Fibroblast of skin of back (primary cell): ENCODE measurements at regions not wholly inside any gene's neighbourhood (a gene's known extent, or its start where the extent isn't known, plus 50 kb on each side); places are given as distances from the start of the nearest gene placed in this dataset.

Source experiments
- DNase-seq: peaks from one replicate; pipeline ENCODE4 v3.0.0-alpha.2; 2013

DNA sequence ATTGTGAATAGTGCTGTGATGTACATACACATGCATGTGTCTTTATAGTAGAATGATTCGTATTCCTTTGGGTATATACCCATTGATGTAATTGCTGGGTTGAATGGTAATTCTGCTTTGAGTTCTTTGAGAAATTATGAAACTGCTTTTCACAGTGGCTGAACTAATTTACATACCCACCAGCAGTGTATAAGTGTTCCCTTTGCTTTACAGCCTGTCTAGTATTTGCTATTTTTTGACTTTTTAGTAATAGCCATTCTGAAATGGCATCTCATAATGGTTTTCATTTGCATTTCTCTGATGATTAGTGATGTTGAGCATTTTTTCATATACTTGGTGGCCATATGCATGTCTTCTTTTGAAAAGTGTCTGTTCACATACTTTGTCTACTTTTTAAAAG is 54.5 kb upstream of the FAM78B start:
- DNase-seq, result no peak

DNA sequence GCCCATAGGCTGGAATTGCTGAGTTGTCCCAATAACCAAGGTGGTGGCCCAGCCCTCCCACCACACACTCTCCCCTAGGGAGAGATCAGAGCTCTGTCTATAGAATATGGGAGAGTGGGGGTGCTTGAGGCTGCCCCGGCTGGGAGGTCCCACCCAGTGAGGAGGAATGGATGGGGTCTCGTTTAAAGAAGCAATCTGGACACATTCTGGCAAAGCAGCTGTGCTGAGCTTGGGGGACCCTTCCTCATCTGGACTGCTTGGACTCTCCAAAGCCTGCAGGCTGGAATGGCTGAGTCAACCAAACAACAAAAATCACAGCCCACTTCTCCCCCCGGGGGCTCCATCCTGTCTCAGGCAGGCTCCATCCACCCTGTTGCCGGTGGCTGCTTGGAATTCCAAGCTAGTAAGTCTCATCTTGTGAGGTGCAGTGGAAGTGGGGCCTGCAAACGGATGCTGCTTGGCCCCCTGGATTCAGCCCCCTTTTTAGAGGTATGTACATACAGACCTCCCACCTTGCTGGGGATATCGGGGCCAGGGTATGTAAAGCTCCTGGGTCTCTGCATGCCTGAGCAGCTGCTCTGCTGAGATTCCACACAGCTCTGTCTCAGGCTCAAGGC is 67.1 kb upstream of the FAM78B start:
- no peak for DNase-seq

DNA sequence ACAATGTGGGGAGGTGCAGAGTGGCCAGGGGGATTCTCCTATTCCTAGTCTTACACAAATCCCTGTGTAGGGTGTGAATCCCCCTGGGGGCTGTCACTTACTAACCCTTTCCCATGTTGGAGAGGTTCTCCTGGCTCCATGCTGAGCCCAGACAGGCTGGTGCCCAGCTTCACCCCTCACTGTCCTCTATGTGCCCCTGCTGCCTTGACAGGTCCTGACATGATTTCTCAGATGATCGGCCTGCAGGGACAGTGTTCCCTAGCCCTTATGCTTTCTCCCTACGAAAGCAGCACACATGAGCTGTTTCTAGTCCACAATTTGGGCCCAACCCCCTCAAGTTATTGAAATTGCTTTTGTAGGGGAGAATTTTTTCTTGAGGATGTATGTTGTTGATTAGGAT is 68.9 kb upstream of the FAM78B start:
- DNase-seq, result no peak

DNA sequence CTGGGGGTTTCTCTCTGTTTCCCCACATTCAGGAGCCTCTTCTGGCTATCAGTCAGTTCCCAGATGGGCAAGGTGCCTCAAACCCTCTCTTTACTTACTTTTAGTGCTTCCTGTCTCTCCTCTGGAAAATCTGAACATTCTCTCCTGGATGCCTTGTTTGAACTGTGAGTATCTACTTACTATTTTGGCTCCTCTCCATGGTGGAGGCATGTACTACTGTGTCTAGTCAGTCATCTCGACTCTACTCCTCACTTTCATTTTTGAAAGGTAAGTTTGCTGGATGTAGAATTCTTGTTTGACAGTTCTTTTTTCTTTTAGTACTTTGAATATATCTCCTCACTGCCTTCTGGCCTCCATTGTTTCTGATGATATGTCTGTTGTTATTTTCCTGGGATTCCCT is 70.9 kb upstream of the FAM78B start:
- DNase-seq, result no peak

DNA sequence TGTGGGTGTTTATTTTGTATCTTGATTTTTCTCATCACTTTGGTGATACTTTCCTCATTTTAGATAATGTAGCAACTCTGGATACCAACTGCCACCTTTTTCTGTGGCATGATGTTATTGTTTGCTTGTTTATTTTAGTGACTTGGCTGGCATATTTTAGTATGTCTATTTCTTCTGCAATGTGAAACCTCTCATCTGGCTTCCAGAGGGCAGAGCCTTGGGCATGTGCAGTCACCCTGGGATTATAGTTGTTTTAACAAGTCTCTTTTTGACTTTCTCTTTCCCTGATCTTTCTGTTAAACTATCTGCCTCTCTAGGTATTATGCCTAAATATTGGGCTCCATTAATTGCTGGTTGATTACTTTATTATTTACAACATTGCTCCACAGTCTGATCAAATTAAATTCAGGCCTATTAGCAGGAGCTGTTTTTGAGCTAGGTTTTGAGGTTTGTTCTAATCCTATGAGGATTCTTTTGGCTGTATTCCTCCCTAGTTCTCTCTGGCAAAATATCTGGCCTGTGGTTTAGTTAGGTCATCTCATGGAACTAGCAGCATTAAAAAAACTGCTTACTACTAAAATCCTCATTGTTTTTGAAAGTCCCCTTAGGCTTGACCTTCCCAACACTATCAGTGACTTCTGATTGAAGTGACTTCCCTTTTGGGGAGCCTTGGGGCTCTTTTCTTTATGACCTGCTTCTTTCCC is 86.4 kb upstream of the FAM78B start:
- no peak for DNase-seq

DNA sequence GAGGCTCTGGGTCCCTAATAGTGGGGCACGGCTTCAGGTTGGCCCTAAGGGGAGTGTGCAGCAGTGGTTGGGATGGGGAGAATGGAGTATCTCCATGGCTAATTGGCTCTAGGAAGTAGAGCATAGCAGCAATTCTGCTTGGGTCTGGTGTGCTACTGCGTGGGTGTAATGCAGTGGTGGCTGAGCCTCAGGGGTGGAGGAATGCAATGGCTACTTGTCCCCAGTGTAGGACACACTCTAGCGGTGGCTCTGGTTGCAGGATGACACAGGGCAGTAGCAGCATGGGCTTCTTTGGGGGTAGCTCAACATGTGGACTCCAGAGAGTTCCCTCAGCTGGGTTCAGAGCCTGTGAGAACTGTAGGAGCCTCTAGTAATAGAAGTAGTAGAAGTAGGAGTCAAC is 91.2 kb upstream of the FAM78B start:
- no peak for DNase-seq

DNA sequence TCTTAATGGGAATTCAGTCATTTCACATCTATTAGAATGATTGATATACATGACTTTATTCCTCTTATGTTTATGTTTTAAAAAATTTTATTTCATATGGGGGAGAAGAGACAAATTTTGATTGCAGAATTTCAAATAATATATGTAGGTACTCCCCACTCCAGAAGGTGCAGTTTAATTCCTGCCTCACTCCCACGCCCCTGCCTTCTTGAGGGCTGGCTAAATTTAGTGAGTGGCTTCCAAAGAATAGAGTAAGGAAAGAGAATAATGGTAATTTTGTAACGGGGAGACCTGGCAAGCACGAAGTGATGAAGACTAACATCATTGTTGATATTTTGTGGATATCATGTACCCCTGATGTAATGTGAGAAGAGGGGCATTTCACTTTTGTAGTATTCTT is 94.7 kb upstream of the FAM78B start:
- no peak for DNase-seq

DNA sequence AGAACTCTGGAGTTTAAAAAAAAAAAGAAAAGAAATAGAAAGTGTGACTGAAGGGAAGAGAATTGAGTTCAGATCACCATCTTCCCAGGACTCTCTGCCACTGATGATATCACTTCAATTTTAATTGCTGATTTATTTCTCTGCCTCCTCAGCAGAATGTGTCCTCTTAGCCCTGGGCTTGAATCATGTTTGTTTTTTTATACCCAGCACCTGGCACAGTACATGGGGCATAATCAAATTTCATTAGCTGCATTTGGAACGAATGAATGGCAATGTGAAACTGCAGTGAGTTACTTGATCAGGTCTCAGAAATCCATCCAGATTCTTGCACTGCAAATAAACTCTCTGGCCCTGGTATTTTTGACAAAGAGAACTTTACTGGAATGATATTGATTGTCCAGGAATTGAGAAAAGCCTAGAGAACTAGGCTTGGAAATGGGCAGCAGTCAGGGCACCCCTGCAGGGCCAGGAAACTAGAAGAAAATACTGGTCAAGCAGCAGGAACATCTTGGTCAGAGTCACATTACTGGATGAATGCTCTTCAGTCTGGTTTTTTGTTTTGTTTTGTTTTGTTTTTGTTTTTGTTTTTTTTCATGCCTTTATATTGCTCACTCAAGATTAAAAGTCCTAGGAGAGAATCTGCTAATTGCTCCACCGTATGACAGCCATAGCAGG is 103.8 kb upstream of the FAM78B start:
- no peak for DNase-seq

DNA sequence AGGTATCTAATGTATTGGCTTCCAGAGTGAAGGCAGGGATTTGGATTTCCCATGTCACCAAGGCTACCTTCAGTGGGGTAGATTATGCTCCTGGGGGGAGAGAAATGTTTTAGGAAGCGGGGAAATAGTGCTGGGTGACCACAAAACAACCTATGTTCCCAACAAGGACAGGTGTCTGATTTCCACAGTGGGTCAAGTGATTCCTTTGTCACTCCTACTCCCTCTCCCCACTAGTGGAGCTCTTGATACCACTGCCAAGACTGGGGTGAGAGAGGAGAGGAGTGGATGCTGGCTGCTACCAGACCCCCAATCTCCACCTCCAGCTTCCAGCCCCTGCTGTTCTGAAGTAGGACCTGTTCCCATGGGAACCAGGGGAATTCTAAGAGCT is 104.3 kb upstream of the FAM78B start:
- no peak for DNase-seq

DNA sequence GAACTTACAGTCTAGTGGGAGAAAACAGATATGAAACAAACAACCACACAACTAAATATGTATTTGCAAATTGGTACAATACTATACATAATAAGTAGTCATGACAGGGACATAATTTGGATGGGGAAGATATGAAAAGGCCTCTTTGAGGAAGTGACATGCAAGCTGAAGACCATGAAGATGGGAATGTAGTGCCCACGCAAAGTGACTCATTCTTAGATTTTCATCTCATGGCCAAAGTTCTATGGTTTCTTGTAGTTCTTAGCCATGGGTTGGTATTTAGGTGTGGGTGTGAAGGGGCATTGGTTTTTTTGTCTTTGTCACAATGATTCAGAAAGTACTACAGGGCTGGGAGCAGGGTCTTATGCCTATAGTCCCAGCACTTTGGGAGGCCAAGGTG is 105.4 kb upstream of the FAM78B start:
- DNase-seq, result no peak

DNA sequence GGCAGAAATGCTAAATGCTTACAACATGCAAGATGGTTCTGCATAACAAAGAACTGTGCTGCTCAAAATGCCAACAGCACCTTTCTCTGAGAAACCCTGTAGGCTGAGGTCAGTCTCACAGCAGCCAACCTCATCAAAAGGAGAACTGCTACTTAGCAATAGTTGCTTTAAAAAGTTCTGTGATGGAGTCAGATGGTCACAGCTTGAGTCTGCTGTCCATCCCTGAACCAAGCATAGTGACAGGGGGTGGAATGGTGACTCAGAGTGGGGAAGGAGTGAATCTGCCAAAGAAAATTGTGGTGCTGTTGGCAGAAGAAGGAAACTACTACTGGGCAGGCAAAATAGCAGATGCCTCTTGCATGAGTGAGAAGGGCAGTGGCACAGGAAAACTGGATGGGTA is 106.0 kb upstream of the FAM78B start:
- DNase-seq, result no peak

DNA sequence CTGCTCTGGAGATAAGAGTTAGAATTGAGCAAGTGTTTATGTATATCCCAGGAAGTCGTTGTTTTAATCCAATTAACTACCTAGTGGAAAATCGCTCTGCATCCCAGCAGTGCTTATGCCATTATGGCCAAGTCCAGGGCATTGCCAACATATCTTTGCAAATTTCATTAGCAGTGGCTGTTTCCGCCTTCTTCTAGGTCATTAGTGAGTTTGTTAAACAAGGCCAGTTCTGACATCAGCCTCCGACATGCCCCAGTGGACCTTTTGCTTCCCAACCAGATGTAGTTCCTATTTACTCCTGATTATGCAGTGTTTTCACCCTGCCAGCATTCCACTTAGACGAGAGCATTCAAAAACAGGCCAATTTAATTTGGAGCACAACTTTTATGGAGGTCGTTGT is 106.8 kb upstream of the FAM78B start:
- DNase-seq, result no peak

DNA sequence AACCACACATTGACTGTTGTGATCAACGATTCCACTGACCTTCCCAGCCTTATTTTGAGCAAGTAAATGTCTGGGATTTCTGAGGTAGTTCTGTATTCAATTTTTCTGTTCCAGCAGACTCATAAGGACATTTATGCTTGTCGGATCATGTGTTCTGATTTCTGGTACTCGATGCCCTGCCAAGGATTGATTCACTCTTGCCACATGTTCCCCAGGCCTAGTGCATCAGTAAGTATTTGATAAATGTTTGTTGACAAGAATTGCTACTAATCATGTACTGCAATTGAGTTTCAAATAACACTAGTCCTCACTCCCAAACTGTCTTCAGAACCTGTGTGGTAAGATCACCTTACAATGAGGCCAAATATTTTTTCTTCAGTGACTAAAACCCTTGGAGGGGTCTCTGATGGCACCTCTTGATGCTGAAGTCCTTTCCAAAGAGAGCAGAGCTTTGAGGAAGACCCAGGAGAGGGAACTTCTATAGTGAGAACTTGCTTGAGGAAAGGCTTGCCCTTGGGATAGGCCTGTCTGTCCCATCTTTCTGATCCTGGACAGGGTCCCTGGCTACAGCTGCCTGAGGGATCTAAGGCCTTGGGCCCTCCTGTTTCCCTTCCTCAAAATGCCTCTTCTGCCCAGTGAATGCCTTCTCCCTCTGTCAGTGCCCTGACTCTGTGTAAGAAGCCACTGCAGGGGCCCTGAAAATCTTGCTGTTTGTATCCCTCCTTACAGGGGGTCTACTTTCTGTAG is 115.8 kb upstream of the FAM78B start:
- DNase-seq, result no peak

DNA sequence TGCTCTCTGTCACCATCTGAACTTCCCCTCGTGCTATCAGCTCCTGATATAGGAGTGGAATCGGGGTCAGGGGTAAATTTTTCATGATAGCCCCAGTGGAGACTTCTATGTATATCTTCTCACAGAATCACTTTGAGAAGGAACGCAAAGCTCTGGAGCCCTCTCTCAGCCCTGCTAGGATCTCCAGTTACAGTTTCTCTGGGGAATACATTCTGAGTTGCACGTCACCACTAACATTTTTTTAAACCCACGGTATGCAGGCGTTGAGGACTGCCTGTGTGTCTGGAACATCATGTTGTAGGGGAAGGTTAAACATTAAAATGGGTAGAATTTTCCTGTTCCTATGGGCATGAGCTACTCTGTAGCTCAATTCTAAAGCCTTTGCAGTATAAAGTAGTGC is 116.4 kb upstream of the FAM78B start:
- peak; percentile 17 for DNase-seq

DNA sequence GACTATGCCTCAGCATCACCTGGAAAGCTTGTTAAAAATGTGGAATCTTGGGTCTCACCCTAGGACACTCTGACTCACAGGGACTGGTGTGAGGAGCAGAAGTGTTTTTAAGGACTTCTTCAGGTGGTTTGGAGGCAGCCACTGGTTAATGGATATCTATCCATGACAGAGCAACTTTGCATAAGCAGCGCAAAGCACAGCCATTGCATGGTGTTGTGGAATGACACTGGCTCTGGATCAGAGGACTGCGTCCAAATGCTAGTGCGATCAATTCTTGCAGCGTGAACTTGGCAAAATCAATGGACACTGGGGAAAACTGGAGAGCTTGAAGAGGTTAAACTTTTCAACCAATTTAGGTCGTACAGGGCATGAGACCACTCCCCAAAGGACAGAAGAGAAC is 116.8 kb upstream of the FAM78B start:
- DNase-seq, result no peak

DNA sequence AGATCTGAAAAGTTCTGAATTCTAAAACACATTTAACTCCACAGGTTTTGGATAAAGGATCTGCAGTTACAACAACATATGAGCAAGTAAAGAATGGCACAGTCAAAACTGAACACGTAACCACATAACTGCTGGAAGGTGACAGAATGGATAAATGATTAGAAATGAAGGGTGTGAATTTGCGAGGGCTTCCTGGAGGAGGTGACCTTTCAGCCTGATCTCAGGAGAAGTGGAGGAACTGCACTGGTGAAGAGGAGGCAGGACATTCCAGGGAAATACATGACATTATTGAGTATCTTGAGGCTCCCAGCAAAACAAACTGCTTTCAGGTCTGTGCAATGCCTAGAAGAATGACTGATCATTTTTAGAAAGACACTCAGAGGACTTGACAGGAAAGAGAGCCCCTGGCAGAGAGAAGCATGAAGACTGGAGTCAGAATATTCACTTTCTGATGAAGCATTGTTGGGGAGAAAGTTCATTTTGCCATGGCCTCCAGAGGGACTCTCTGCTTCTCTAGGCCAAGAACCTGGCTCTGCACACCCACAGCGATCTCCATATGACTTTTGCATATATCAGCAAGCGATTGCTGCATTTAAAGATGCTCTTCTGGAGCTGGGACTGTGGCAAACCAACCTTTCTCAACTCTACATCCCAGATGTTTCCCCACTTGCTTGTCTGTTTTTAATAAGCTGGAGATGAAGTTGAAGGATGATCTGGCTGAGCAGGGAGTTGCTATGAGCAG is 122.7 kb upstream of the FAM78B start:
- DNase-seq, result no peak

DNA sequence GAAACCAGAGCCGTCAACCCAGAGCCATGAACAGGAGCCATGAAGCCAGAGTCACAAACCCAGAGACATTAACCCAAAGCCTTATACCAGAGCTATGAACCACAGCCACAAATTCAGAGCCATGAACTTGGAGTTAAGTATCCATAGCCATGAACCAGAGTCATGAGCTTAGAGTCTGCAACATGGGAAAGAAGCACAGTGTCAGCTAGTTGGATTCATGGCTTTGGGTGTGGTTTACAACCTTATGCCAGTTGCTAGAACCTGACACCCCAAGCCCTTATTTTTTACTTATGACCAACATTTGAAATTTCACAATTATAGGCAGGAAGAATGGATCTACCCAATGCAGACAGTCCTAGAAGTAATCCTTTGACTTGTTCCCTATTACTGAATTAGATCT is 128.9 kb upstream of the FAM78B start:
- DNase-seq, result no peak

DNA sequence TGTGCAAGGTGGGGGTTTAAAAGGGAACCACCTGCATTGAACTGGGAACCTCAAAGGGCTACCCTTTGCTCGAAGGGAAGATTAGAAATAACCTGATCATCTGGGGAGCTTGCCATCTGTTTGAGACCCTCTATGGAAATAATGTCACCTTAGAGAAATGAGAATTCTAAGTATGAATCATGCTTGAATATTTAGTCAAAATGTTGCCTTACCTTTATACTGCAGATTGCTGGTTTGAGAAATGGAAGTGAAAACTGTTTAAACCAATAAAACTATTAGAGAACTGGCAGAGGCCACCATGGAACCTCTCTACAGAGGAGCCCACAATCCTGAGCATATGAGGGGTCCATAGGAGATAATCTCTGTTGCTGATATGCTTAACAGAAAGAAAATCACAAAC is 131.2 kb upstream of the FAM78B start:
- DNase-seq, result no peak

DNA sequence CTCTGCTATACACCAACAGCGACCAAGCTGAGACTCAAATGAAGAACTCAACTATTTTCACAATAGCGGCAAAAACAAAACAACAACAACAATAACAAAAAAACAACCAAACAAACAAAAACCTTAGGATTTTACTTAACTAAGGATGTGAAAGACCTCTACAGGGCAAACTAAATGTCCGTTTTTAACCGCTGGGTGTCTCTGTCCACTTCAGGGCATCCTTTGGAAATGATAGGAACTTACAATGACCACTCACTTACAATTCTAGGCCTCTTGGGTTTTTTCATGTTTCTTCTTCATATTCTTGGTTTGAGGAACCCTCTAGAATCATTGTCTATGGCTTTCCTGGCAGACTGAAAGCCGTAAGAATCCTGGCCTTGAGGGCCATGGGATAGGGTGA is 134.0 kb upstream of the FAM78B start:
- no peak for DNase-seq

DNA sequence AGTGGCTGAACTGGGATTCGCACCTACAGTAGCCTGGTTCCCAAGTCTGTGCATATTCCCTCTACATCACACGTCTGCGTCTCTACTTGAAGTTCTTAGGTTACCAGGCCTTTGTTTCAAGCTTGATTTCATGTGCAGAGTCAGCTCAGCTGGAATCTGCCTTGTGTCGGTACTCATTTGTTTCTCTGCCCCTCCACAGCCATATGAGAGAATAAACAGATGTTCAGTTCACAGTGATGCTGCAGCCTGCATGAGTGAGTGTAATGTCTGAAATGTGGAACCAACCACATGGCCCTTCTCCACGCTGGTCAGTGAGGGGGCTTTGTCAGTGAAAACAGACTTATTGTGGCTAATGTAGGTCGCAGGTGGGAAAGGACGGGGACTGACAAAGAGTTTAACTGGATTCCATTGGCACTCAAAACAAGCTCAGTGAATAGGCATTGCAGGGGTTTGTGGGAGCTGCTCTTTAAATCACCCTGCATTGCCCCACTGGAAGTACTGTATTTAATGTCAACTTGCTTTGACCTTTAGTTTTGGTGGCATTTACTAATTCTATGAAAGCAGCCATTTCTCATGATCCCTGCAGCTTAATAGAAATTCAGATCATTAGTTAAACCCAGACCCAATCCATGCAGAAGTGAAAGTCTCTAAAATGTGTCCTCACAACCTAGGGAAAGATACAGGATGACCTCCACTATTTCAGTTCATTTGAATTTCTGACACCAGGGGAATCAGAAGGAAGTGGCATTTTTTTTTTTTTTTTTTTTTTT is 136.4 kb upstream of the FAM78B start:
- DNase-seq, result no peak

DNA sequence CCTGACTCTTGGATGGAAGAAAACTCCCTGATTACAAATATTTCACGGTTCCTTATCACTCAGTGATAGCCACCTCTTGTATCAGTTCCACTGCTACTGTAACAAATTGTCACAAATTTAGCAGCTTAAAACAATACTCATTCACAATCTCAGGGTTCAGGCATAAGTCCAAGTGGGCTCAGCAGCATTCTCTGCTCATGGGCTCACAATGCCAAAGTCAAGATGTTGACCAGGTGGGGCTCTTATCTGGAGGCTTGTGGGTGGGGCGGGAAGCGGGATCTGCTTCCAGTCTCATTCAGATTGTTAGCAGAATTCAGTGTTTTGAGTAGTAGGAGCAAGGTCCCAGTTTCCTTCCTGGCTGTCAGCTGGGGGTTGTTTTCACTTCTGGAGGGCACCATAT is 137.3 kb upstream of the FAM78B start:
- DNase-seq, result no peak

DNA sequence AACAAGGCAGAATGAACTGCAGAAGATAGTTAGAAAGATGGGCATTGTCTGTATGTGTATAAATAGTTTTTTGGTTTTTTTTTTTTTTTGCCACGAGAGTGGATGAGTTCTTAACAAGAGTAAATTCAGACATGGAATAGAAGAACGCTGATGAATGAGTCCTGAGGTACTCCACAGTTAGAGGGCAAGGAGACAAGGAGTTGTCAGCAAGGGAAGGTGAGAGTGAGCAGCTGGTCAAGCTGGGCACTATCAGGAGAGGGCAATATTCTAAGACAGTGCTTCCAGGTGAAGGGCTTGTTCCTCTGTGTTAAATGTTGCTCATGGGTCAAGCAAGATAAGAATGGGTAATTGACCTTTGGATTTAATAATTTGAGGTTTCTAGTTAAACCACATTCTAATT is 138.6 kb upstream of the FAM78B start:
- DNase-seq, result no peak
